Mesendoderm (in vitro differentiated cells): ENCODE measurements at regions not wholly inside any gene's neighbourhood (a gene's known extent, or its start where the extent isn't known, plus 50 kb on each side); places are given as distances from the start of the nearest gene placed in this dataset.
"Not testable (repeated sequence)": the region's sequence is repeated elsewhere in the genome, so short reads cannot be mapped to it uniquely, and the experiment has no call there.

Experiments
- DNase-seq: peaks from one replicate; pipeline ENCODE4 v3.0.0; 2013
- H2AK5ac ChIP-seq: 2 replicates; pipeline ENCODE4 v1.6.1; 2013; ENCODE audit warnings: low read length, inconsistent platforms
- H2BK120ac ChIP-seq: 2 replicates; pipeline ENCODE4 v1.6.1; 2013; ENCODE audit warnings: low read depth, mild to moderate bottlenecking, low read length, moderate library complexity, mixed read lengths
- H2BK15ac ChIP-seq: replicated peaks from 2 replicates; pipeline ENCODE4 v1.6.1; 2013; ENCODE audit warnings: low read depth, mild to moderate bottlenecking, moderate library complexity
- H2BK5ac ChIP-seq: 2 replicates; pipeline ENCODE4 v1.6.1; 2013; ENCODE audit warnings: low read length, inconsistent platforms
- H3K18ac ChIP-seq: 2 replicates; pipeline ENCODE4 v1.6.1; 2013; ENCODE audit warnings: mild to moderate bottlenecking, low read length, mixed read lengths
- H3K23ac ChIP-seq: one replicate; pipeline ENCODE4 v1.6.1; 2013; ENCODE audit warnings: low read length
- H3K27ac ChIP-seq: 2 replicates; pipeline ENCODE4 v1.5.1; 2013; ENCODE audit warnings: low read depth, mild to moderate bottlenecking, inconsistent platforms, low read length, moderate library complexity
- H3K27me3 ChIP-seq: 2 replicates; pipeline ENCODE4 v1.6.1; 2013; ENCODE audit warnings: low read length, control low read depth, mild to moderate bottlenecking, inconsistent platforms; ENCODE audit not compliant: insufficient read depth, poor library complexity
- H3K36me3 ChIP-seq: 2 replicates; pipeline ENCODE4 v1.6.1; 2013; ENCODE audit warnings: low read length, inconsistent platforms; ENCODE audit not compliant: control insufficient read depth, insufficient read depth
- H3K4ac ChIP-seq: one replicate; pipeline ENCODE4 v1.6.1; 2013; ENCODE audit warnings: low read depth, mild to moderate bottlenecking, low read length, moderate library complexity
- H3K4me1 ChIP-seq: 2 replicates; pipeline ENCODE4 v1.6.1; 2013; ENCODE audit warnings: low read depth, low read length, inconsistent platforms; ENCODE audit not compliant: control insufficient read depth
- H3K4me2 ChIP-seq: 2 replicates; pipeline ENCODE4 v1.6.1; 2013; ENCODE audit warnings: low read length
- H3K4me3 ChIP-seq: 2 replicates; pipeline ENCODE4 v1.5.1; 2013; ENCODE audit warnings: mild to moderate bottlenecking, low read length
- H3K56ac ChIP-seq: one replicate; pipeline ENCODE4 v1.6.1; 2013; ENCODE audit warnings: low read length
- H3K79me1 ChIP-seq: 2 replicates; pipeline ENCODE4 v1.6.1; 2013; ENCODE audit warnings: low read length, inconsistent platforms
- H3K79me2 ChIP-seq: 2 replicates; pipeline ENCODE4 v1.6.1; 2013; ENCODE audit warnings: mild to moderate bottlenecking, low read length; ENCODE audit not compliant: control insufficient read depth, insufficient read depth
- H3K9ac ChIP-seq: 2 replicates; pipeline ENCODE4 v1.6.1; 2013; ENCODE audit warnings: low read length, inconsistent platforms
- H4K5ac ChIP-seq: one replicate; pipeline ENCODE4 v1.6.1; 2013; ENCODE audit warnings: low read length
- H4K8ac ChIP-seq: one replicate; pipeline ENCODE4 v1.6.1; 2013; ENCODE audit warnings: low read depth, mild to moderate bottlenecking, control low read depth, low read length, moderate library complexity
- WGBS: extraction: QIAGEN DNeasy Blood & Tissue Kit; methylation state at CpG from one replicate; pipeline ENCODE4 v1.1.7; 2013; ENCODE audit warnings: low lambda C conversion rate, missing lambda C conversion rate; ENCODE audit not compliant: insufficient coverage; ENCODE audit errors: extremely low coverage; 5-methylcytosine and 5-hydroxymethylcytosine counted together

DNA sequence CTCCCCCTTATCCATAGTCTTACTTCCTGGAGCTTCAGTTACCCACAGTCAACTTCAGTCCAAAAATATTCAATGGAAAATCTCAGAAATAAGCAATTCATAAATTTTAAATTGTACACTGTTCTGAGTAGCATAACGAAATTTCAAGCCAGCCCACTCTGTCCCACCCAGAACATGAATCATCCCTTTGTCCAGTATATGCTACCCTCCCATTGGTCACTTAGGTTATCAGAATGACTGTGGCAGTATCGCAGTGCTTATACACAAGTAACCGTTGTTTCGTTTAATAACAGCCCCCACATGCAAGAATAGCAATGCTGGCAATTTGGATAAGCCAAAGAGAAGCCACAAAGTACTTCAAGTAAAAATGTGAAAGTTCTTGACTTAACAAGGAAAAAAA is 325.3 kb upstream of the ADAMTS9 start:
- Histone ChIP-seq H3K23ac (no peak overlapping the region), H3K27ac (no peak overlapping the region), H2BK5ac (no peak overlapping the region), H4K8ac (no peak overlapping the region), H3K18ac (no peak overlapping the region), H3K56ac (no peak overlapping the region), H2AK5ac (no peak overlapping the region), H2BK120ac (no peak overlapping the region), H3K4ac (no peak overlapping the region), H2BK15ac (no peak overlapping the region), H3K27me3 (no peaks in the 10 kb centered on the region), H3K9ac (no peak overlapping the region), H3K36me3 (no peaks in the 10 kb centered on the region), H4K5ac (no peak overlapping the region), H3K4me1 (no peaks in the 10 kb centered on the region), H3K79me1 (no peaks in the 10 kb centered on the region), H3K79me2 (no peaks in the 10 kb centered on the region), H3K4me3 (no peak overlapping the region), H3K4me2 (no peak overlapping the region)
- WGBS = no CpG with 5 or more reads among the region's 4 CpGs
- no peak for DNase-seq

DNA sequence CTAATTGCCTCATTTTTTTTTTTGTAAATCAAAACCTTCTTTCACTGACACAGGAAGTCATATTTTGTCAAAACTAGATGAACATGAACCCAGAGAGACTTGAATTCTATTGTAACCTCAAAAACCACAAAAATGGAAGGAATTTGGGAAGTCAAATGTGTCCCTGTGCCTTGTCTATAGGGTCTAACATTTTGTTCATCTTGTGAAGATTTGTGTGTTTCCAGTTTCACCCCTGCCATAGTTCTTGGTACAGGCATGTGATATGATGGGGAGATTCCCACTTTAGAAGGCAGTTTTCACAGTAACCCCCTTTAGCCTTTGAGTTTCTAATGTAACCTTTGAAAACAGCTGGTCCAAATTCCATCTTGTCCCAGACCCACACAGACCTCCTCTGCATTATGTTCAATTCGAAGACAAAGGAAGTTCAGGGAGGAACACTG is 318.5 kb upstream of the ADAMTS9 start:
- H2AK5ac ChIP-seq = no peak overlapping the region
- H3K23ac ChIP-seq = no peak overlapping the region
- no peak overlapping the region for H4K5ac ChIP-seq
- DNase-seq = no peak
- peak overlapping the region; percentile 9 for H2BK120ac ChIP-seq
- no peak overlapping the region for H3K27ac ChIP-seq
- H2BK5ac ChIP-seq = no peak overlapping the region
- no peak overlapping the region for H3K4me3 ChIP-seq
- H3K18ac ChIP-seq = no peak overlapping the region
- no peaks in the 10 kb centered on the region for H3K36me3 ChIP-seq
- H3K79me2 ChIP-seq = no peaks in the 10 kb centered on the region
- no CpG with 5 or more reads among the region's 1 CpG for WGBS
- H3K4me2 ChIP-seq = no peak overlapping the region
- no peaks in the 10 kb centered on the region for H3K79me1 ChIP-seq
- no peaks in the 10 kb centered on the region for H3K4me1 ChIP-seq
- H4K8ac ChIP-seq = no peak overlapping the region
- no peaks in the 10 kb centered on the region for H3K27me3 ChIP-seq
- H3K4ac ChIP-seq = no peak overlapping the region
- H2BK15ac ChIP-seq = no peak overlapping the region
- H3K56ac ChIP-seq = no peak overlapping the region
- no peak overlapping the region for H3K9ac ChIP-seq

DNA sequence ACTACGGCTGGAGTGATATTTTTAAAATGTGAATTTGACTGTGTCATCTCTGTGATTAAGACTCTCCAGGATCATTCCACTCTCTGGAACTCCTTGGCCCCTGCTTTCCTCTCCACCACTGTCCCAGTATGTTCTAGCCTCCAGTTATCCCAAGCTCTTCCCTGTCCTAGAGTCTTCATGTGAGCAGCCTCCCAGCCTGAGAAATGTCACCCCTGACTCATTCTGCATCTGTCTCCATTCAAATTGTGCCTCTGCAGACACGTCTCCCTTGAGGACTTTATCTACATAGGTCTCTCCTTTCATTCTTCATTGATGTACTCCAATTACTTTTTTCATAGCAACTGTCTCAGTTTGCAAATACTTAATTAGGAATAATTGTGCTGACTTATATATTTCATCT is 317.7 kb upstream of the ADAMTS9 start:
- H3K79me2 ChIP-seq = no peaks in the 10 kb centered on the region
- no peak overlapping the region for H2BK120ac ChIP-seq
- no peak overlapping the region for H3K9ac ChIP-seq
- no peak overlapping the region for H3K56ac ChIP-seq
- no peak overlapping the region for H4K5ac ChIP-seq
- H4K8ac ChIP-seq = no peak overlapping the region
- no peak for DNase-seq
- H3K36me3 ChIP-seq = no peaks in the 10 kb centered on the region
- no peaks in the 10 kb centered on the region for H3K79me1 ChIP-seq
- H3K4me1 ChIP-seq = no peaks in the 10 kb centered on the region
- no CpG with 5 or more reads among the region's 2 CpGs for WGBS
- no peak overlapping the region for H2BK5ac ChIP-seq
- H2AK5ac ChIP-seq = no peak overlapping the region
- H3K23ac ChIP-seq = no peak overlapping the region
- H3K4ac ChIP-seq = no peak overlapping the region
- no peak overlapping the region for H2BK15ac ChIP-seq
- H3K4me3 ChIP-seq = no peak overlapping the region
- H3K27me3 ChIP-seq = no peaks in the 10 kb centered on the region
- H3K18ac ChIP-seq = no peak overlapping the region
- H3K27ac ChIP-seq = no peak overlapping the region
- H3K4me2 ChIP-seq = no peak overlapping the region

DNA sequence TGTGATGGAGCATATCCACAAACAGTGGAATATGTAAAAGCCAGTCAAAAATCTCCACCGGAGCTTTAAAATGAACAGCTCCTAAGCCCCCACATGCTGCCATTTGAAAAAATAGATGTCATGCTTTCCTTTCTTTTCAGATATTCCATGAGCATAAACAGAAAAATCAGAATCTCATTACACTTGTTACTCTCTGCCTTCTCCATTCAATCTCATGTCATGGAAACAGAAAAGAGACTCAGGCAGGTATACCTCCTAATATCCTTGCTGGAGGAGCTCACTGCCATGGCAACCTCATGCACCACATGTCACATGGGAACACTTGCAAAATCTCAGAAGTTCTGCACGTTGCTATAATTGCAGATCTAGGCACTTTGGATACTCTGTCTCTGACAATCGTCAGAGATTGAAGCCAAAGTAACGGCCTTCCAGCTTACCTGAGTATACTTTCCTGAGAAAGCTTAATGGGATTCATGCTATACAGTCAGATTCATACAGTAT is 317.0 kb upstream of the ADAMTS9 start:
- H3K27me3 ChIP-seq = no peaks in the 10 kb centered on the region
- no peak overlapping the region for H3K23ac ChIP-seq
- H3K4me2 ChIP-seq = no peak overlapping the region
- no peak overlapping the region for H2BK120ac ChIP-seq
- no peak overlapping the region for H3K9ac ChIP-seq
- H3K4me3 ChIP-seq = no peak overlapping the region
- no peak overlapping the region for H2BK15ac ChIP-seq
- H4K8ac ChIP-seq = no peak overlapping the region
- H2AK5ac ChIP-seq = no peak overlapping the region
- no CpG with 5 or more reads among the region's 4 CpGs for WGBS
- no peaks in the 10 kb centered on the region for H3K79me1 ChIP-seq
- no peak overlapping the region for H2BK5ac ChIP-seq
- no peak for DNase-seq
- H3K27ac ChIP-seq = no peak overlapping the region
- no peaks in the 10 kb centered on the region for H3K36me3 ChIP-seq
- no peak overlapping the region for H3K18ac ChIP-seq
- no peak overlapping the region for H3K56ac ChIP-seq
- H3K4ac ChIP-seq = no peak overlapping the region
- no peak overlapping the region for H4K5ac ChIP-seq
- no peaks in the 10 kb centered on the region for H3K4me1 ChIP-seq
- H3K79me2 ChIP-seq = no peaks in the 10 kb centered on the region

DNA sequence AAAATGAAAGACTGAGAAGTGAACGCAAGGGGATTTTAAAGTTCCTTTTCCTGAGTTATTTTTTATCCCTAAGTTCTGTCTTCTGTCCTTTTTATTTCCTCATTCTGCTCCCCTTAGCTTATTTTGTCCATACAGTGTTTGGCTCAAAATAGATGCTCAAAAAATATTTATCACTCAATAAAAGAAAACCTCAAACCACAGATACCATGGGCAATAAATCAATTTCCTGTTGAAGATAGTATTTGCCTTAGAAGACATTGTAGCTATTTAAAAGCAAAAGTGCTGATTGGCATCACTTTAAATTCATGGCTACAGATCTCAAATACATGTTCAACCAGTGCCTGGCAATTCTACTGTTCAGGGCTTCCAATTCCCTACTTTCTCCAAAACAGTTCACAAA is 316.5 kb upstream of the ADAMTS9 start:
- no peak for DNase-seq
- no peak overlapping the region for H2BK5ac ChIP-seq
- no peaks in the 10 kb centered on the region for H3K36me3 ChIP-seq
- H2BK15ac ChIP-seq = no peak overlapping the region
- H3K23ac ChIP-seq = no peak overlapping the region
- H3K56ac ChIP-seq = no peak overlapping the region
- no peak overlapping the region for H2BK120ac ChIP-seq
- no peak overlapping the region for H3K4me3 ChIP-seq
- no peak overlapping the region for H3K9ac ChIP-seq
- no peak overlapping the region for H4K8ac ChIP-seq
- H3K79me1 ChIP-seq = no peaks in the 10 kb centered on the region
- H3K4me1 ChIP-seq = no peaks in the 10 kb centered on the region
- H3K27ac ChIP-seq = no peak overlapping the region
- no CpG with 5 or more reads among the region's 1 CpG for WGBS
- no peak overlapping the region for H3K18ac ChIP-seq
- no peak overlapping the region for H2AK5ac ChIP-seq
- no peak overlapping the region for H4K5ac ChIP-seq
- H3K4me2 ChIP-seq = no peak overlapping the region
- H3K79me2 ChIP-seq = no peaks in the 10 kb centered on the region
- H3K27me3 ChIP-seq = no peaks in the 10 kb centered on the region
- H3K4ac ChIP-seq = no peak overlapping the region

DNA sequence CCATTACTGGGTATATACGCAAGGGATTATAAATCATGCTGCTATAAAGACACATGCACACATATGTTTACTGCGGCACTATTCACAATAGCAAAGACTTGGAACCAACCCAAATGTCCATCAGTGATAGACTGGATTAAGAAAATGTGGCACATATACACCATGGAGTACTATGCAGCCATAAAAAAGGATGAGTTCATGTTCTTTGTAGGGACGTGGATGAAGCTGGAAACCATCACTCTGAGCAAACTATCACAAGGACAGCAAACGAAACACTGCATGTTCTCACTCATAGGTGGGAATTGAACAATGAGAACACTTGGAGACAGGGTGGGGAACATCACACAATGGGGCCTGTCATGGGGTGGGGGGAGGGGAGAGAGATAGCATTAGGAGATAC is 313.3 kb upstream of the ADAMTS9 start:
- not testable (repeated sequence) for H2BK120ac ChIP-seq, H4K5ac ChIP-seq, H3K4me3 ChIP-seq, H3K23ac ChIP-seq, H3K4ac ChIP-seq, H2BK15ac ChIP-seq, H3K36me3 ChIP-seq, DNase-seq, H3K27me3 ChIP-seq, H3K27ac ChIP-seq, H3K18ac ChIP-seq, H3K56ac ChIP-seq, H4K8ac ChIP-seq, H3K9ac ChIP-seq, H3K4me1 ChIP-seq, H3K4me2 ChIP-seq, H3K79me2 ChIP-seq, H2AK5ac ChIP-seq, H2BK5ac ChIP-seq, H3K79me1 ChIP-seq
- no CpG with 5 or more reads among the region's 4 CpGs for WGBS
